ENCODE measurements at regions not wholly inside any gene's neighbourhood (a gene's known extent, or its start where the extent isn't known, plus 50 kb on each side); places are given as distances from the start of the nearest gene placed in this dataset.

- DNase-seq, result no peak
- Mint-ChIP-seq H3K36me3 (ENCODE audit: low read depth) (no peaks in the 10 kb centered on the region), H3K4me3 (no peak overlapping the region), H3K9me3 (no peaks in the 10 kb centered on the region), H3K27me3 (ENCODE audit: low read depth, poor library complexity) (no peaks in the 10 kb centered on the region), H3K4me1 (peaks cover 10% of the 10 kb centered on the region), H3K27ac (no peak overlapping the region)
- no peak for TF ChIP-seq CTCF (IDR thresholded peaks at IDR 0.05)
Observed at GRCh38 chr3:118511402-118511801, 523.2 kb downstream of the IGSF11 start.

GRCh38 chr3:118512301-118512700 is 522.3 kb downstream of the IGSF11 start:
- Mint-ChIP-seq H3K36me3 (ENCODE audit: low read depth) (no peaks in the 10 kb centered on the region), H3K9me3 (no peaks in the 10 kb centered on the region), H3K27me3 (ENCODE audit: low read depth, poor library complexity) (no peaks in the 10 kb centered on the region), H3K27ac (no peak overlapping the region), H3K4me1 (peaks cover 10% of the 10 kb centered on the region), H3K4me3 (no peak overlapping the region)
- TF ChIP-seq CTCF (IDR thresholded peaks at IDR 0.05), result no peak
- no peak for DNase-seq

- H3K27ac Mint-ChIP-seq, result no peak overlapping the region
- no peak overlapping the region for H3K4me3 Mint-ChIP-seq
- no peaks in the 10 kb centered on the region for H3K36me3 Mint-ChIP-seq (ENCODE audit: low read depth)
- no peak for TF ChIP-seq CTCF (IDR thresholded peaks at IDR 0.05)
- no peaks in the 10 kb centered on the region for H3K27me3 Mint-ChIP-seq (ENCODE audit: low read depth, poor library complexity)
- H3K9me3 Mint-ChIP-seq, result no peaks in the 10 kb centered on the region
- peaks cover 9% of the 10 kb centered on the region for H3K4me1 Mint-ChIP-seq
- DNase-seq, result no peak
Observed at GRCh38 chr3:118525077-118525476, 509.6 kb downstream of the IGSF11 start.

- Mint-ChIP-seq H3K4me3 (no peak overlapping the region), H3K4me1 (peaks cover 9% of the 10 kb centered on the region), H3K27me3 (ENCODE audit: low read depth, poor library complexity) (no peaks in the 10 kb centered on the region), H3K9me3 (no peaks in the 10 kb centered on the region), H3K27ac (no peak overlapping the region), H3K36me3 (ENCODE audit: low read depth) (no peaks in the 10 kb centered on the region)
- no peak for DNase-seq
- no peak for TF ChIP-seq CTCF (IDR thresholded peaks at IDR 0.05)
Observed at GRCh38 chr3:118526758-118527513, 507.7 kb downstream of the IGSF11 start.

- Mint-ChIP-seq H3K27ac (no peak overlapping the region), H3K9me3 (no peaks in the 10 kb centered on the region), H3K4me1 (peaks cover 9% of the 10 kb centered on the region), H3K4me3 (no peak overlapping the region), H3K27me3 (ENCODE audit: low read depth, poor library complexity) (no peaks in the 10 kb centered on the region), H3K36me3 (ENCODE audit: low read depth) (no peaks in the 10 kb centered on the region)
- no peak for TF ChIP-seq CTCF (IDR thresholded peaks at IDR 0.05)
- DNase-seq, result no peak
Observed at GRCh38 chr3:118527514-118528044, 507.1 kb downstream of the IGSF11 start.

GRCh38 chr3:118529554-118529953 is 505.1 kb downstream of the IGSF11 start:
- no peak for TF ChIP-seq CTCF (IDR thresholded peaks at IDR 0.05)
- H3K4me3 Mint-ChIP-seq, result no peak overlapping the region
- H3K9me3 Mint-ChIP-seq, result no peaks in the 10 kb centered on the region
- no peak overlapping the region for H3K27ac Mint-ChIP-seq
- peaks cover 3% of the 10 kb centered on the region for H3K4me1 Mint-ChIP-seq
- DNase-seq, result no peak
- no peaks in the 10 kb centered on the region for H3K36me3 Mint-ChIP-seq (ENCODE audit: low read depth)
- H3K27me3 Mint-ChIP-seq (ENCODE audit: low read depth, poor library complexity), result no peaks in the 10 kb centered on the region

All from nephron progenitor cell (in vitro differentiated cells).